Heart right ventricle (tissue), 16 donors: ENCODE measurements at regions not wholly inside any gene's neighbourhood (a gene's known extent, or its start where the extent isn't known, plus 50 kb on each side); places are given as distances from the start of the nearest gene placed in this dataset.

Experiments used
- ATAC-seq, 8 donors: fragments of 200-7000 bp; cut with Tn5 transposase; one replicate each; pipeline ENCODE4 v1.9.1; 2020; ENCODE audit warnings: mild to moderate bottlenecking in 8 of 8, moderate library complexity in 8 of 8, moderate number of reproducible peaks in 1 of 8
- DNase-seq, 2 donors: peaks; one replicate each; pipeline ENCODE4 v3.0.0-alpha.2; 2020
- H3K27ac ChIP-seq, 10 donors: fragments of 200-600 bp; sonication (generic) in 2 of 10; one replicate each; pipeline versions ENCODE4 v1.5.0 to v1.8.0; 2020 to 2022; ENCODE audit warnings: mild to moderate bottlenecking in 3 of 10
- H3K27me3 ChIP-seq, 7 donors: fragments of 200-600 bp; one replicate each; pipeline ENCODE4 v1.8.0; 2021 to 2022; ENCODE audit warnings: mild to moderate bottlenecking in 2 of 7
- H3K36me3 ChIP-seq, 9 donors: fragments of 200-600 bp; sonication (generic) in 1 of 9; one replicate each; pipeline versions ENCODE4 v1.5.0 to v1.8.0; 2020 to 2022; ENCODE audit warnings: mild to moderate bottlenecking in 2 of 9
- H3K4me1 ChIP-seq, 9 donors: fragments of 200-600 bp; sonication (generic) in 1 of 9; one replicate each; pipeline versions ENCODE4 v1.5.0 to v1.8.0; 2020 to 2022; ENCODE audit warnings: mild to moderate bottlenecking in 4 of 9
- H3K4me3 ChIP-seq, 10 donors: fragments of 200-600 bp; sonication (generic) in 2 of 10; one replicate each; pipeline versions ENCODE4 v1.5.0 to v1.8.0; 2020 to 2022; ENCODE audit warnings: mild to moderate bottlenecking in 7 of 10, moderate library complexity in 2 of 10
- H3K9me3 ChIP-seq, 11 donors: fragments of 200-600 bp in 10 of 11; sonication (generic) in 2 of 11; one replicate each; pipeline versions ENCODE4 v1.5.0 to v1.8.0; 2013 to 2022; ENCODE audit warnings: mild to moderate bottlenecking in 2 of 11, control low read depth in 1 of 11, moderate library complexity in 1 of 11
- WGBS, 2 donors: extraction: QIAGEN DNeasy Blood & Tissue Kit; methylation state at CpG; one replicate each; pipeline ENCODE4 v1.1.7; 2013; ENCODE audit warnings: inconsistent platforms in 1 of 2; 5-methylcytosine and 5-hydroxymethylcytosine counted together
- intact Hi-C, 10 donors: fragments of 100-400 bp; cut with DNase I; formaldehyde crosslinking; loops; one replicate each; pipeline versions ENCODE4 v1.11.1 to v1.14.2; 2022
- TF ChIP-seq, protein P1 (sequence below), 9 donors: fragments of 200-600 bp; sonication (generic) in 2 of 9; IDR thresholded peaks; one replicate each; pipeline versions ENCODE4 v1.5.0 to v1.8.0; 2021 to 2022; ENCODE audit warnings: antibody characterized with exemption in 9 of 9, mild to moderate bottlenecking in 5 of 9, moderate library complexity in 1 of 9
- donor health status: Arrhythmogenic right ventricular cardiomyopathy.
- donor health status: ischemic (EF 13 %, LVEDD 7.1; RV severe dilation, severe dysfunction).
- donor health status: healthy with polysubstance abuse.
- donor health status: DM: no; HTN: yes; CAD: no.
- donor health status: DM: no; HTN: no; CAD: no.
- donor health status: ischemic (EF 25% LVEDD 6.9; RV normal size, moderate dysfunction).
- donor health status: ischemic (EF 25% LVEDD 5.7; RV mildly dilated, moderate dysfunction).
- donor health status: healthy.
- donor health status: DM: yes; HTN: yes; CAD: no.
- donor health status: Ischemic cardiomyopathy.
- donor health status: ischemic (EF 35%, LVEDD 5.7; RV mildly dilated, moderate dysfunction).
- donor health status: nonischemic (EF 11% LVEDD 7.7; RV severe dilation, severe dysfunction).
- donor health status: DM: yes; HTN: yes; CAD: no.
- donor health status: PGD.
- donor health status: ischemic (EF 29% LVEDD 5.4; RV normal size, mild dysfunction).
- donor health status: nonischemic (EF 23%, LVEDD 6.1; RV moderate dilation, normal function).

DNA sequence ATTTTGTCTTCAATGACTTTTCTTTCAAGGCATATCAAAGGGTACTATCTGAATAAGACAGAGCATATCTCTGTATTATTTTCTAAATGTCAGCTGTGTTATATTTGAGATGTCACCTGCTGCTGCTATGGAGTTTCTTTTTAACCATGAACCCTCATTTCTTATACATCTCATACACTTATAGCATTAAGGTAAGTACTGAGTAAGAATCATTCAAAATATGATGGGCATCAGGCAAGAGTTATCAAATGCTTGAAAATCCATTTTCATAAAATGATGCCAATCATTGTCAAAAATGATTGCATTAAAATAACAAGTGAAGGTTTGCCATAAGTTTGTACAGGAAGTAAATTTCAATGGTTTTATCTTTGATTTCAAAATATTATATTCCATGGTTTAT, 2005.0 kb upstream of the PCDH20 start:
- DNase-seq (no peak), ATAC-seq (no peak)
- Histone ChIP-seq H3K27me3 (no peaks in the 10 kb centered on the region), H3K9me3 (peaks cover 0 to 31% (median 0%) of the 10 kb centered on the region in 11 donors), H3K36me3 (no peaks in the 10 kb centered on the region), H3K27ac (no peak overlapping the region), H3K4me3 (no peak overlapping the region), H3K4me1 (no peaks in the 10 kb centered on the region)
- intact Hi-C loops = no loop called here
- TF ChIP-seq, protein P1, sequence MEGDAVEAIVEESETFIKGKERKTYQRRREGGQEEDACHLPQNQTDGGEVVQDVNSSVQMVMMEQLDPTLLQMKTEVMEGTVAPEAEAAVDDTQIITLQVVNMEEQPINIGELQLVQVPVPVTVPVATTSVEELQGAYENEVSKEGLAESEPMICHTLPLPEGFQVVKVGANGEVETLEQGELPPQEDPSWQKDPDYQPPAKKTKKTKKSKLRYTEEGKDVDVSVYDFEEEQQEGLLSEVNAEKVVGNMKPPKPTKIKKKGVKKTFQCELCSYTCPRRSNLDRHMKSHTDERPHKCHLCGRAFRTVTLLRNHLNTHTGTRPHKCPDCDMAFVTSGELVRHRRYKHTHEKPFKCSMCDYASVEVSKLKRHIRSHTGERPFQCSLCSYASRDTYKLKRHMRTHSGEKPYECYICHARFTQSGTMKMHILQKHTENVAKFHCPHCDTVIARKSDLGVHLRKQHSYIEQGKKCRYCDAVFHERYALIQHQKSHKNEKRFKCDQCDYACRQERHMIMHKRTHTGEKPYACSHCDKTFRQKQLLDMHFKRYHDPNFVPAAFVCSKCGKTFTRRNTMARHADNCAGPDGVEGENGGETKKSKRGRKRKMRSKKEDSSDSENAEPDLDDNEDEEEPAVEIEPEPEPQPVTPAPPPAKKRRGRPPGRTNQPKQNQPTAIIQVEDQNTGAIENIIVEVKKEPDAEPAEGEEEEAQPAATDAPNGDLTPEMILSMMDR (IDR thresholded peaks at IDR 0.05) = no peak

DNA sequence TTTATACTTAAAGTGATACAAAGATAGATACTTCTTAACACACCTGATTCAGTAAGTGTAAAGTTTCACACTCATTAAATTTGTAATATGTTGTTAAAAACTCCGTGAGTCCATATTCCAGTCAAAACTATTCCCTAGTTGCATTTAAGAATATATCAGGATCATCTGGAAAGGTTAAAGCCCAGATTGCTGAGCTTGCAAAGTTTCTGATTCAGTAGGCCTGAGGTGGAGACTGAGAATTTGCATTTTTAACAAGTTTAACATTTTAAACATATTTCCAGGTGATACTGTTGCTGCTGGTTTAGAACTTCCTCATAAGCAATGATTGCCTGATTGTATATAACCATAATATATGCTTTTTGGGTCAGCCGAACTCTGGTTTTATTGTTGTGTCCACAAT, 1998.6 kb upstream of the PCDH20 start:
- no peak overlapping the region for H3K4me3 ChIP-seq
- TF ChIP-seq, protein P1 (IDR thresholded peaks at IDR 0.05) = no peak
- ATAC-seq (no peak), DNase-seq (no peak)
- no peaks in the 10 kb centered on the region for H3K4me1 ChIP-seq
- intact Hi-C loops = no loop called here
- no peak overlapping the region for H3K27ac ChIP-seq
- WGBS, 2 donors = 65 to 71% methylated on average over 2 of the region's 2 CpGs
- peaks cover 0 to 16% (median 0%) of the 10 kb centered on the region in 11 donors for H3K9me3 ChIP-seq
- no peaks in the 10 kb centered on the region for H3K27me3 ChIP-seq
- no peaks in the 10 kb centered on the region for H3K36me3 ChIP-seq

DNA sequence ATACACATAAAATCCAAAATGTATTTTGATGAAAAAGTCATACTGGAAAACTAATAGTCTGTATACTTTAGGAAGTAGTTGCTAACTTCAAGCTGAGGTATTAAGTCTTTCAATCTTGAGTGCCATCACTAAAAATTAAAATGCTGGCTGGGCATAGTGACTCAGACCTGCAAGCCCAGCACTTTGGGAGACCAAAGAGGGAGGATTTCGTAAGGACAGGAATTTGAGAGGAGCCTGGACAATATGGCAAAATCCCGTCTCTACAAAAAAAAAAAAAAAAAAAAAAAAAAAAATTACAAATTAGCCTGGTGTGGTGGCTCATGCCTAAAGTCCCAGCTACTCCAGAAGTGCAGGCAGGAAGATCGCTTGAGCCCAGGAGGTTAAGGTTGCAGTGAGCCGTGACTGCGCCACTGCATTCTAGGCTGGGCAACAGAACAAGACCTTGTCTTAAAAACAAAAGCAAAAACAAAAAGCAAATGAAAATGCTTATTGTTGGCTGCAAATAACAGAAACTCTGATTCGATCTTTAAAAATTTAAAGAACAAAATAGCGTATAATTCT, 1994.2 kb upstream of the PCDH20 start:
- intact Hi-C loops = no loop called here
- TF ChIP-seq, protein P1 (IDR thresholded peaks at IDR 0.05) = no peak
- WGBS, 2 donors = 58 to 67% methylated on average over 7 of the region's 7 CpGs
- H3K9me3 ChIP-seq = no peaks in the 10 kb centered on the region
- no peak for DNase-seq
- no peaks in the 10 kb centered on the region for H3K4me1 ChIP-seq
- no peak overlapping the region for H3K27ac ChIP-seq
- H3K36me3 ChIP-seq = no peaks in the 10 kb centered on the region
- H3K27me3 ChIP-seq = no peaks in the 10 kb centered on the region
- no peak overlapping the region for H3K4me3 ChIP-seq
- ATAC-seq = no peak

DNA sequence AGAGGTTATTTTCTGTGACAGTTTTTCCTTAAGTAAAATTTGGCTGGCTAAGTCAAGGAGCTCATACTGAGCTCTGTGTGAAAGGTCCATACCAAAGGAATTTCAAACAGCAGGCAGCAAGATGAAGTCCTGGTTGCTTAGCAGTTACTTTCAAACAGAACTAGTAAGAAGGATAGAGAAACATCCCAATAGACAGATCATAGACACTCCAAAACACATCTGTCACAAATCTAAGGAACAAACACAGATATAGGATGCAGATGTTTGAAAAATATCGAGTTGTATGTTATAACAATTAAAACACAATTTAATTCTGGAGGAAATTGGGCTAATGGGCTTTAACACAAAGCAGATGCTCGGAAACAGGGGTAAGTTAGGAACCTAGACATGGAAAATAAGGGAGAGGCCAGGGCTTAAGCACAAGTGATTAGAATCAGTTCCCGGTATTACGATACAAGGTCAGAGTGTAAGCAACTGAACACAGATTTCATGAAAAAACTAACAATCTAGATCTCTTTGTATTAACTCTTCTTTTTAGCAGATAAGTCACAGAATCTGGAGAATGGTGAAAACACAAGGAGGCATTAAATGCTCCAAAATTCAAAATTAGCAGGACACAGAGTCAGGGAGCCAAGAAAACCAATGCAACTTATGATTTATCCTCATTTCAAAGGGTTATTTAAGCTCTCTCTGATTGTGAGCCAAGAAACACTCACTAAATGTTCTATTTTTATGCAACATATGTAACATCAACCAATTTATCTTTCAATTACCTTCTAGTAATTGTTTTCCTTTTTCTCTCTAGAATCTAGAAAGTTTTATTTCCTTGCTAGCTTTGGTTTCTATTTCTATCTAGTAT, 1992.9 kb upstream of the PCDH20 start:
- Histone ChIP-seq H3K9me3 (peaks cover 0 to 6% (median 0%) of the 10 kb centered on the region in 11 donors), H3K36me3 (no peaks in the 10 kb centered on the region), H3K4me3 (no peak overlapping the region), H3K4me1 (no peaks in the 10 kb centered on the region), H3K27me3 (no peaks in the 10 kb centered on the region), H3K27ac (no peak overlapping the region)
- intact Hi-C loops = no loop called here
- DNase-seq = no peak
- WGBS, 2 donors = 48 to 67% methylated on average over 4 of the region's 4 CpGs
- no peak for ATAC-seq
- TF ChIP-seq, protein P1 (IDR thresholded peaks at IDR 0.05) = no peak
